ENCODE measurements at regions not wholly inside any gene's neighbourhood (a gene's known extent, or its start where the extent isn't known, plus 50 kb on each side); places are given as distances from the start of the nearest gene placed in this dataset.

DNA sequence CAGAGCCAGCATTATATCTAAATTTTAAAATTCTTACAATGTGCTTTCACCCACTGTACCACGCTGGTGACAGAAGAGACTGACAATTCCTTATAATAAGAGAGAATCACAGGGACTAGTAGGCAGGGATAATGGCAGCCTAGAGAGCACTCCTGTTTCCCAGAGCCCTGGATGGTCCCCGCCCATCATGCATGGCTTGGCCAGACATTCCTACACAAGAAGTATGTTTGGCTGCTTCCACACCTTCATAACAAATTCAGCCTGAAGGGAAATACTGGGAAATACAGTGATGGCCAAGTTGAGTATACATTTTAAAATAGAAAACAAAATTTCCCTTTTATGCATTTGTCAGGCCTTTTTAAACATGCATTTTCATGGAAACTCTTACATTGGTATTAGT, 193.5 kb upstream of the ELL2 start:
- TF ChIP-seq, protein P1, sequence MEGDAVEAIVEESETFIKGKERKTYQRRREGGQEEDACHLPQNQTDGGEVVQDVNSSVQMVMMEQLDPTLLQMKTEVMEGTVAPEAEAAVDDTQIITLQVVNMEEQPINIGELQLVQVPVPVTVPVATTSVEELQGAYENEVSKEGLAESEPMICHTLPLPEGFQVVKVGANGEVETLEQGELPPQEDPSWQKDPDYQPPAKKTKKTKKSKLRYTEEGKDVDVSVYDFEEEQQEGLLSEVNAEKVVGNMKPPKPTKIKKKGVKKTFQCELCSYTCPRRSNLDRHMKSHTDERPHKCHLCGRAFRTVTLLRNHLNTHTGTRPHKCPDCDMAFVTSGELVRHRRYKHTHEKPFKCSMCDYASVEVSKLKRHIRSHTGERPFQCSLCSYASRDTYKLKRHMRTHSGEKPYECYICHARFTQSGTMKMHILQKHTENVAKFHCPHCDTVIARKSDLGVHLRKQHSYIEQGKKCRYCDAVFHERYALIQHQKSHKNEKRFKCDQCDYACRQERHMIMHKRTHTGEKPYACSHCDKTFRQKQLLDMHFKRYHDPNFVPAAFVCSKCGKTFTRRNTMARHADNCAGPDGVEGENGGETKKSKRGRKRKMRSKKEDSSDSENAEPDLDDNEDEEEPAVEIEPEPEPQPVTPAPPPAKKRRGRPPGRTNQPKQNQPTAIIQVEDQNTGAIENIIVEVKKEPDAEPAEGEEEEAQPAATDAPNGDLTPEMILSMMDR (IDR thresholded peaks at IDR 0.05) = no peak
- no peak for TF ChIP-seq POLR2A (IDR thresholded peaks at IDR 0.05)

Measured in lower leg skin (tissue), 3 donors.